ENCODE measurements at regions not wholly inside any gene's neighbourhood (a gene's known extent, or its start where the extent isn't known, plus 50 kb on each side); places are given as distances from the start of the nearest gene placed in this dataset.
A peak's percentile ranks its signal among the peaks of the same experiment; 100 is the strongest.
"Not testable (repeated sequence)": the region's sequence is repeated elsewhere in the genome, so short reads cannot be mapped to it uniquely, and the experiment has no call there.

DNA sequence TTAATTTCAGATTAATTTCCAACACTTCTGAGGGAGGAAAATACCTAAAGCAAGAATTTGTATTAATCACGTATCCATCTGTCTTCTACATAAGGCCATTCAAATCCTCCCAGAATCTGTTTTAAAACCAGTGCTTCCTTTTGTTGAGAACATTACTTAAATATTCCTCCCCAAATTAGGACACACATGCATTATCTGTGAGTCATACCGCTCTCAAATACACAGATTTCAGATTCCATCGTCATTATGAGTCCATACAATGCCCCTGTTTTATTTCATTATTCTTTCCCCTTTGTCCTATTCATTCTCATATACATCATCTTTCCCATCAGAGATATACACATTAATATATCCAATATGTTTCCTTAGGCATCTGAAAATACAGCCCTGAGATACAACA is 57.3 kb upstream of the PRSS12 start:
- no peak for DNase-seq (ENCODE audit: low spot score)

DNA sequence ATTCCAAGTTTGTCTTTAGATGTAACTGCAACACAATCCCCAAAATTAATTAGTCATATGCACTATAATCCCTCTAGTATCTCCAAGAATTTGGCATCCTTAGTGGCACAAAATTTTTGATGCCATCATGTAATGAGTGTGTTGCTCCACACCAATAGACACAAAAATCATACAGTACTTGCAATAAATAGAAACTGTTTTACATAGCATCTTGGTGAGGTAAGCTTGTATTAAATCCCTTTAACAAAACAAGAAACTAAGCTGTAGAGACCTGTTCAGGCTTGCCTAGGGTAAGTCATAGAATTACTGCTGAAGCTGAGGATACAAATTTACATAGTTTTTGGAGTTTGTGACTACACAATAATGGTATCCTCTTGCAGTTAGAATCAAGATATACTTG is 64.5 kb upstream of the PRSS12 start:
- DNase-seq (ENCODE audit: low spot score), result no peak

DNA sequence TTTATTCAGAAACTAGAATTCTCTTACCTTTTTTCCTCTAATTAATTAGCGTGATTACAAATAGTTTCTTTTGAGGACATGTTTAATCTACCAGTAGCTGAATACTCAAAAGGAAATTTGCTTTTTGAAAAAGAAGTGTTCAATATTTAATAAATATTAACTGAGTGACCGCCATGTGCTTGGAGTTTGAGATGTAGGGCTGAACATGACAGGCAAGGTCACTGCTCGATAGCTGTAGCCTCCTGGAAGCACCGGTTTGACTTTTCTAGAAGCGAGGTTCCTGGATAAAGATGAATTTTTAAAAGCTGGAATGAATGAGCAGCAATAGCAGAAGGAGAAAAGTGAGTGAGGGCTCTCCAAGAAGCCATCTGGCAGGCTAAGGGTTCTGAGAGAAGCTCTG is 65.0 kb upstream of the PRSS12 start:
- not testable (repeated sequence) for DNase-seq (ENCODE audit: low spot score)

DNA sequence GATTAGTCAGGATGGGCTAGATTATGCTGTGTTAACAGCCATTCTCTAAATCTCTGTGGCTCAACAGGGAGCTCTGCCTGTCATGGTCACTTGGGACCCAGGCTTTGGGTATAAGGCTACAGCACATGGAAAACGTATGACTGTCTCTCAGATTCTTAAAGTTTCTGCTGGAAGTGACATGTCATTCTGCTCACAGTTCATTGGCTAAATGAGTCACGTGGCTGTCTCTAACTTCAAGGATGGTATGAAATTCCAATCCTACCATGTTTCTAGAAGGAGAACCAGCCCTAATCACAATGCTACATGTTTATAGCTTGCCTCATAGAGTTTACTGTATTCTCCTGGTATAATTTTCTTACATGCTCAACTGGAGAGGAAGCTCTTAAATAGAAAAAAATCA is 65.6 kb upstream of the PRSS12 start:
- not testable (repeated sequence) for DNase-seq (ENCODE audit: low spot score)

DNA sequence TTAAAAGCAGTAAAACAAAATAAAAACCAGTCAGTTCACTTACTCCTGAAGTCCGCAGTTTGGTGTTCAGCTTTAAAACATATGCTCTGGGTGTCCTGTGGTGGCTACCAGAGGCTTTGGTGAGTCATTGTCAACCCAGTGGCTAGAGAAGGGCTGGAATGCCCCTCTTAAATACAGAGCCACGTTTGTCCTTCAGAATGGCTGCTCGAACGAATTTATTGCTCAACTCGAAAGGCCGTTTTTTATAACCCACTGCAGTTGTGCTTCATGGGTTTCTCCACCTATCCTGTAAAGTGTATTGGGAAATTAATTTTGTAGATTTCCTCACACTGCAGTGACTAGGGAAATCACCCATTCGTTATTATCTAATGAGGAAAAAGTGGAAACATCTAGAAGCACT is 66.8 kb upstream of the PRSS12 start:
- not testable (repeated sequence) for DNase-seq (ENCODE audit: low spot score)

DNA sequence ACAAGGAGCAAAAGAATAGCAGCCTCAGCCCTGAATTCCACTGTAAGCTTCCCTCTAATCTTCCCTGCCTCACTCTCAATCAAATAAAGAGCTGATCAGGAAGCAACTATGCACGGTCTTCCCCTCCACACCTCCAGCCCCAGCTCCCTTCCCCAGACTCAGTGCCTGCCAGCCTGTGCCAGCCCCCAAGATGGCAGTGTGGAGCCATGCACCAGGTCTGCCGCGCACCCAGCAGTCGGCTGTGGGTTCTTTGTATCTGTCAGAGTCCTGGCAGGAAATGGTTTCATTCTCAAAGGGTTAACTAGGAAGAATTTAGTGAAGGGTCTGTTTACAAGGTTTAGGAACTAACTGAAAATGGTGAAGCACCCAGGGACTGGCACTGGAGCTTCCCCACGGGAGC is 71.3 kb upstream of the PRSS12 start:
- peak; percentile 45 for DNase-seq (ENCODE audit: low spot score)

DNA sequence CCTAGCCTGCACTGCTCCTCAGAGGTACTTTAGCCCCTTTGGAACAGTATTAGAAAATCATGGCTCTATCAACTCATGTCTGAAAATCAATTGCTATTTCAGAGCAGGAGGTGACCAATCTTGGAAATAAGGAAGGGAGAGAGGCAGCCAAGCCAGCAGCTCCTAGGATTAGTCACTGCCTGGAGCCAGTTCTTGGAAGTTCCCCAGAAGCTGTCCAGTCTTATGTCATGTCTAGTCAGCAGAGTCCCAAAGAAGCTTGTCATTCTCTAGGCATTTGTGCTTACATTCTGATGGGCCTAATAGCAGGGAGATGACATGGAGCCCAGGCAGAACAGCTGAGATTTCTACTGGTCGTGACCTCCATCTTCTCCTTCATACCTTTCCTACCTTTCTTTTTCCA is 76.1 kb upstream of the PRSS12 start:
- DNase-seq (ENCODE audit: low spot score), result not testable (repeated sequence)

DNA sequence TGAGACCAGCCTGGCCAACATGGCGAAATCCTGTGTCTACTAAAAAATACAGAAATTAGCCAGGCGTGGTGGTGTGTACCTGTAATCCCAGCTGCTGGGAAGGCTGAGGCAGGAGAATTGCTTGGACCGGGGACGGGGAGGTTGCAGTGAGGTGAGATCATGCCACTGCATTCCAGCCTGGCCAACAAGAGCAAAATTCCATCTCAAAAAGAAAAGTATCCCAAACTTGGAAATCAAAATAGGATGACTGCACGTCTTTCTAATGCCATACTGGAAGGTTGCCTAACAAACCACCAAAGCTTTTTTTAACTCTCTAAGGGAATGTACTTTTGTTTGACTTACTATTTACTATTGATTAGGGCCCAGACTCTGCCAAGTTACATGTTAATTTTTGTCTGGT is 79.6 kb upstream of the PRSS12 start:
- not testable (repeated sequence) for DNase-seq (ENCODE audit: low spot score)

DNA sequence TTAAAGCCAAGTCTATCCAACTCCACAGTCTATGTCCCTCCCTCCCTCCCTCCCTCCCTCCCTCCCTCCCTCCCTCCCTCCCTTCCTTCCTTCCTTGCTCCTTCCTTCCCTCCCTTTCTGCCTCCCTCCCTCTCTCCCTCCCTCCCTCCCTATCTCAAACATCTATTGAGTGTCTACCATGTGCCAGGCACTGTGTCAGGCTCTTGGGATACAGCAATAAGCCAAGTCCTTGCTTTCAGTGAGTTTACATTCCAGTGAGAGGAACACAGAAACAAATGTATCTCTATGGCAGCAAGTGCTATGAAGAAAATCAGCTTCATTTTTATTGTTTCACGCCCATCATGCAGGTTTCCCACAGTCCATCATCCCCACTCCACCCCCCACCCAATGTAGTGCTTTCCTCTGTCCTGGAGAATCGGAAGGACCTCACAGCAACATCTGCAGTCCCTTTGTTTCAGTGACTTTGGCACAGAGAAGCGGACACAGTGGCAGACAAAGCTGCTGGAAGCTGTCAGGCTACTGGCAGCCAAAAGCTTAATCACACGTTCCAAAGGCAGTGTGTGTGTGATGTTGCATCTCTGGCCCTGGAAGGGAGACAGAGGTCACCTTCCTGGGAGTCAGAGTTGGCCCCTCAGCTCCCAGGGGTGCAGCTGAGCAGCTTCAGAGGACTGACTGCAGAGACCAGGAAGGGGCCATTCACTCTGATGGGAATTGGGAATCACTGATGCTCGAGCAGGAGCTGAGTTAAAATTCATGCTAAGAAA is 81.0 kb upstream of the PRSS12 start:
- DNase-seq (ENCODE audit: low spot score), result not testable (repeated sequence)

DNA sequence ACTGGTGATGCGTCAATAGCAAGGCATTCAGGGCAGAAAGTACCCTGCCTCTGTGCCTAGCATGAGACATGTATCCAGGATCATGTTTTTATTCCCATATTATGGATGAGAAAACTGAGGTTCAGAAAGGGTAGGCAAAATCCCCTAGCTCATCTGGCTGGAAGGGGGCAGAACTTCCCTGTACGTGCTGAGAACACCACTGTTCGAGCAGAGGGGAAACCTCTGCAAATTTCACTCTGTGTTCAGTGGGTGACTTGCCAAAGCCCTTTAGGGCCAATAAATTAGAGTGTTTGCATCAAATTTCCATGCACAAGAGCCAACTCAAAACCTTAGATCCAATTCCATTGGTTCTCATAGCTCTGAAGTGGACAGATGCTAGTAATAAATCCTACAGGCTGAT is 82.6 kb upstream of the PRSS12 start:
- DNase-seq (ENCODE audit: low spot score), result not testable (repeated sequence)

DNA sequence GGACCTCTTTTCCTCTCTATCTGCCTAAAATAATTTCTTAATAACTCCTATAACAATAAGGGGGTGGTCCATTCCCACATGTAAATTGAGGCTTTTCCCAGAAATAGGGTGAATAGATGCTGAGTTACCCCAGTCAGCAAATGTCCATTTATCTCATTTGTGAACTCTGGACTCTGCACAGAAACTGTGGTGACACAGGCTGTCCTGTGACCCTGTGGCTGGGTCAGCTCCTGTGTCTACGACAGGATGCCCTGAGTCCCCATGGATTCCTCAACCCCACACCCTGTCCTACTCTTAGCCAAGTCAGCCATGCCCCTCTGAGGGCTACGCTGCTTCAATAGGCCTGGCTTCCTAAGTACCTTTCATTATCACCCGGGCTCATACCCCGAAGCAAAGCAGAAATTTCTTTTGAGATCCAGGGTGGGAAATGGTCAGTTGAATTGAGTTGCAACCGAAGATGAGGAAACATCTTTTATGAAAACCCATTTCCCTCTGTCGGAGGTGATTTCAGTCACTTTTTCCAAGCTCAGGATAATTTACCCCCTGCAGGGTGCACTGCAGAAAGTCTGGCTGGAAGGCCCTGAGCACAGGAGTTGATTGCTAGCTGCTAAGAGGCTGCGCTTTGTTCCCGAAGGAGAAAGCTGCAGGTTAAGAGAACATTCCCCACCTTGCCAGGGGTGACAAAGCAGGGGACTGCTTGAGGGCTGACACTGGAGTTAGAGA is 89.5 kb upstream of the PRSS12 start:
- DNase-seq (ENCODE audit: low spot score), result not testable (repeated sequence)

DNA sequence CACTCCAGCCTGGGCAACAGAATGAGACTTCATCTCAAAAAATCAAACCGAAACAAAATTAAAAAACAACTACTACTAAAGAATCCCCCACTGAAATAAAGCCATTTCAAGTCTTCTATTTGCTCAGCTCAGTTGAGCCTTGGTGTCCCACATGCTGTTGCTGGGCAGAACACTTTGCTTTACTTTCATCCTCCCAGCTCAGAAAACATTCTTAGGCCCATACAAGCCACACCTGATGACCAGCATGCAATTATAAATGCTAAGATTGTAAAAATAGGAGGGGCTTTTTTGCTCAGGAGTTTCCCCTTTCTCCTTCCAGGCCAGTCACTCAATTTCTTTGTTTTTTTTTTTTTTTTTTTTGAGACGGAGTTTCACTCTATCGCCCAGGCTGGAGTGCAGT is 94.6 kb upstream of the PRSS12 start:
- DNase-seq (ENCODE audit: low spot score), result not testable (repeated sequence)

DNA sequence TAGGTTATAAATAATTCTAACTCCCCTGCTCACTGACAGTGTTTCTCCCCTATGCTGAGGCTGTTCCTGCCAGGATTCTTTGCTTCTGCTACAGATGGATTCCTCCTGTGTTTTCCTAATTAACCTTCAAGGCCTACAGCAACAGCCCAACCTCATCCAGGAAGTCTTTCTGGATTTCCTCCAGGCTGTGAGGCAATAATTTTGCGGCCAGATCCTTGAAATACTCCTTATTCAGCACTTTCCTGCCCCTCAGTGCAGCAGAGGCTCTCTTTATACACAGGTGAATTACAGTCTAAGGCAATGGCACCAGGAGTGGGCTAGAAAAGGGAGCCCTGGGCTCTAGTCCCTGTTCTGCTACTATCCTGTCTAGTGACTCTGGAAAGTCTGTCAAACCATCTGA is 102.1 kb upstream of the PRSS12 start:
- not testable (repeated sequence) for DNase-seq (ENCODE audit: low spot score)

DNA sequence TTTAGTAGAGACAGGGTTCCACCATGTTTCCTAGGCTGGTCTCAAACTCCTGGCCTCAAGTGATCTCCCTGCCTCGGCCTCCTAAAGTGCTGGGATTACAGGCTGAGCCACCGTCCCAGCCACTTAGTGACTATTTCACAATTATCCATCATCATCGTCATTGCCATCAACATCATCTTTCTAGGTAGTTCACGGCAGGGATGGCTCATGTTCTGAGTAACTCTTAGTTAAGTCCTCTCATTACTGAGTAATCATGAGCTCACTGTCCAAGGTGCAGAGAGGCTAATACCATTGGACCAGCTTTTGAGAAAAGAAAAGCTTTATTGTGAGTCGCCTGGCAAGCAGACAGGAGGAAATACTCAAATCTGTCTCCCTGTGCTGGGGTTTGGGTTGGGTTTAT is 108.6 kb upstream of the PRSS12 start:
- DNase-seq (ENCODE audit: low spot score), result peak; percentile 65

DNA sequence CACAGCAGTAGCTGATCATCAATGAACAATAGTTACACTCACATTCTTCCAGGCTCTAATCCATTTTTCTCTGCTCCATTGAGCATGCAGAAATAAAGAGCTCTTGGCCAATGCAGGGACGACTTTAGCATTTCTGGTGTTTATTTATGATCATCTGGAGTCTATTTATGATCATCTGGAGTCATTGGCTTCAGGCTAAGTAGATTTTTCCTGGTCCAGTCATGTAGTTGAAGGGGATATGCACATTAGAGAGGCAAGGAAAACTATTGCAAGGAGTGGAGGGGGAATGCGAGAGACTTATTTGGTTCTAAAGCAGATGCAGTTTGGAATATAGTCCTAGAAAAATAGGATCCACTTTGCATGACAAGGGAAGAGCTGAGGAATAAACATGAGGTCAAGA is 113.0 kb upstream of the PRSS12 start:
- not testable (repeated sequence) for DNase-seq (ENCODE audit: low spot score)

DNA sequence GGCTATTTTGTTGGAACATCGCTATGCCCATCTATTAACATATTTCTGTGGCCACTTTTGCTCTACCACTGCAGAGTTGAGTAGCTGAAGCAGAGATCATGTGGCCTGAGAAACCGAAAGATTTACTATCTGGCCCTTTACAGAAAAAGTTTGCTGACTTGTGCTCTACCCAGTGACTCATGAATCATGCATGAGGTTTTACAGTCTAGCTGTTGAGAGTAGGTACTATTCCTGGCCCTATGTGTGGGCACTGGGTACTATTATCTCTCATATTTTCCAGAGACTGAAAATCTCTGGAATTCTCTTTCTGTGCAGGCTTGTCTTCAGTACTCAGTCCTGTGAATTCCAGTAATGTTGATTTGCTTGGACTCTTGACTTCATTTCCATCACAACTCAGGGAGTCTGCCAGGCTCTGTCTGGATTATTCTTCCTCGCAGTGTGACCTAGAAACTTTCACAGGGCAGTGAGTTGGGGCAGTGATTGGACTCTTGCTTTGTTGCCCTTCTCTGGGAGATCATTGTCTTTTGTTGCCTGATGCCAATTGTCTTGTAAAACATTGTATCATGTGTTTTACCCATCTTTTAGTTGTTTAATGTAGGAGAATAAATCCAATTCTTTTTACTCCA is 121.3 kb upstream of the PRSS12 start:
- not testable (repeated sequence) for DNase-seq (ENCODE audit: low spot score)

DNA sequence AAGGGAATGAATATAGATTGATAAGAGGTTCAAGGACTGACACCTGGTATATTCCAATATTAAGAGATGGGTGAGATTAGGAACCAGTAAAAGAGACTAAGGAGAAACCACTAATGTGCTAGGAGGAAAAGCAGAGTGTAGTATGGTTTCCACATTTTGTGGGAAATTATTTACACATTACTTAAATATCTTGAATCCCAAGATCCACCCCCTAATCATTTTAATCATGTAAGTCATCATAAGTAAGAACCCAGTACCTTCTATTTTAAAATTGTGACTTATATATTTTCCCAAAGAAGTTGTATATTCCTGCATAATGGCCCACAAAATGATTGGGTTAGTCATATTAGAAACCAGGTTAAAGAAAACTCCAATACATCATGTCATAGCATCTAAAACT is 122.0 kb upstream of the PRSS12 start:
- not testable (repeated sequence) for DNase-seq (ENCODE audit: low spot score)

DNA sequence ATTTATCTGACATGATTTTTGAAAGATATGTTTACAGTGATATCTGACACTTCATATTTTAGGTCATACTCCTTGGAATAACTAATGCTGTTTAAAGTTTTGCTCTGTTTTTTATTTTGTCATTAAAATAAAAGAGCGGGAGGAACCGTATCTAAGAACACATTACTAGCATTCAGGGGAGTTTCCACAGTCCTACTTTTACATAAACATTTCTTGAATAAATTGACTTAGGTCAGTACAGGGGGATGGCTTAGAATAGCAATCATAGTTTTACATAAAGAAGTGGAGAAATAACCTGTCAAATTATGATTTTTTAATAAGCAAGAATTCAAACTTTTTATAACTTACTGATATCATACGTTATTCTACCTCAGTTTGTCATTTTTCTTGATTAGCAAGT is 123.1 kb upstream of the PRSS12 start:
- DNase-seq (ENCODE audit: low spot score), result not testable (repeated sequence)

DNA sequence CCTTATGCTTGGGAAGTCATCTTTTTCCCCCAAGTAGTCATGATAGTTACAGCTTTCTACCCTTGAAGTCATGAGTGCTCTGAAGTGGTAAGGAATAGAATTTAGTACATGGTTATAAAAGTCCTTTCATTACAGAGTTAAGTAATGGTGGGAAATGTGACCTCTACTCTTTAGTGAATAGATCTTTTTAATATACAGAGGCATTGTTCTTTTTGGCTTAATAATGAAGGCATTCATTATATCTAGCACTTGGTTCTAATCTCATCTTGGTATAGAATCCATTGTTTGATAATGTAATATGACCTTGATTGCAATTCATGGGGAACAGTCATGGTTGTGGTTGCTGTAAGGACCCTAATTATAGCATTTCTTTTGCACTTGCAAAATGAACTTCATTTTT is 125.0 kb upstream of the PRSS12 start:
- DNase-seq (ENCODE audit: low spot score), result not testable (repeated sequence)

DNA sequence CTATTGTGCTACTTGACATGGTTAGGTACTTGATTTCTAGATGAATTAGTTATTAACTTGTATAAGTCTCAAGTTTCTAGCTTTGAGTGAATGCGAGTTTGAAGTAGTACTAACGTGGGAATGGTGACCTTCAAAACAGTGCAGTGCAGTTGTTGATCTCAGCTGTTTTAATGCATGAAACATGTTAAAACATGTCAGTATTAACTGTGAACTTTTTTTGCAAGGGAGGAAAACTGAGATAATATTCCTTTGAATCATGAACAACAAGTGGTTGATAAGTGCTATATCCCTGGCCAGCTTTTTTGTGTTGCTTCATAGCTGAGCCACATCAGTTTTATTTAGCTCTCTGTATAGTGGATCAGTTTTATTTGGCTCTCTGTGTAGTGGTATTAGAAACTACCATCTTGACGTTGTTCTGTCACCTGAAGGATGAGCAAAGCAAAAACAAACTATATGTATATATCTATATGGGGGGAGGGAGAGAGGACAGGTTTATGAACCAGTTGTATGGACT is 133.1 kb upstream of the PRSS12 start:
- not testable (repeated sequence) for DNase-seq (ENCODE audit: low spot score)

DNA sequence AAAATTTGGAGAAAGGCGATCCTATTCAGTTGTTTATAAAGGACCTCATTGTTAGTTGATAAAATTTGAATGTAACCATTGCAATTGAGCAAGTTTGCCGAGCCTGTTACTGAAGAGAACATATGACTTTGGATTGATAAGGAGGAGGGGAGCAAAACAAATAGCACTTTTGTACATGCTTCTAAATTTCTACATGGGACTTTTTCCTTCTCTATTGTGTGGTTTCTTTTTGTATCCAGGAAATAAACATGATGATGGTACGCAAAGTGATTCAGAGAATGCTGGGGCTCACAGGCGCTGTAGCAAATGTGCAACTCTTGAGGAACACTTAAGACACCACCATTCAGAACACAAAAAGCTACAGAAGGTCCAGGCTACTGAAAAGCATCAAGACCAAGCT is 140.2 kb upstream of the PRSS12 start:
- not testable (repeated sequence) for DNase-seq (ENCODE audit: low spot score)

DNA sequence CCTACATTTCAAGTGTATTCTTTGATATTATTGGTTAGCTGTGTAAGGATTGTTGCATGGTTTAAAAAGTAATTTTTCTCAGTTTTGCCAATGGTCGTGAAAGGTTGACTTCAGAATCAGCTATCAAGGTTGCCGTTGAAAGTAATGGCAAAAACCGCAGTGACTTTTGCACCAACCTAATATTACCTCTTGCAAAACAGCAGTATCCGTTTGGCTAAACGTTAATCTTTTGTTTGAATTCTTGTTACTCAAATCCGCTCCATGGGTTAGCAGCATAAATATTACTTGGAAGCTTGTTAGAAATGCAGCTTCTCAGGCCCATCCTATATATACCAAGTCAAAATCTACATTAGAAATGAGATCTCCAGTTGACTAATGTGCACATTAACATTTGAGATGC is 141.6 kb upstream of the PRSS12 start:
- not testable (repeated sequence) for DNase-seq (ENCODE audit: low spot score)

DNA sequence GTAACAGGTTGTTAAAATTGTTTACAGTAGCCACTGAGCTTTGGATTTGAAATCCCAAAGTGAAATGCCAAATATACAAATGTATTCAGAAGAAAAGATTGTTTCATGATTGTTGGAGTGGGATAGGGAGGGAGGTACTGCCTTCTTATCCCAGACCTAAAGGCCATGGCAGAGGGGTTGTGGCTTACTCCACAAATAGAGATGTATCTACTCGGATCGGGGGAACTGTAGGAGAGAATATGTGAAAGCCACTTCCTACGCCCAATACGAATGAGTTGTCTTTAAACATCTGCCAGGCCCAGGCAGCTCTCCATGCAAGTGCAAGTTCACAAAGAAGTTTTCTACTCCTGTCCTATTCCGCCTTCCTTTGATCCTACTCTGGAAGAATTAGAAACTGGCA is 150.2 kb upstream of the PRSS12 start:
- not testable (repeated sequence) for DNase-seq (ENCODE audit: low spot score)

All from RKO (cell line).